GM18861 (cell line): ENCODE measurements at regions not wholly inside any gene's neighbourhood (a gene's known extent, or its start where the extent isn't known, plus 50 kb on each side); places are given as distances from the start of the nearest gene placed in this dataset.

Experiments used
- ATAC-seq: cut with Tn5 transposase; IDR thresholded peaks from one replicate; pipeline ENCODE4 v1.9.1; 2021; ENCODE audit not compliant: unreplicated experiment

- no peak for ATAC-seq
These were observed 493.3 kb downstream of the BRD1 start for GRCh38 chr22:49334449-49334789.

GRCh38 chr22:49333206-49333605 lies 494.5 kb downstream of the BRD1 start:
- ATAC-seq = no peak

DNA sequence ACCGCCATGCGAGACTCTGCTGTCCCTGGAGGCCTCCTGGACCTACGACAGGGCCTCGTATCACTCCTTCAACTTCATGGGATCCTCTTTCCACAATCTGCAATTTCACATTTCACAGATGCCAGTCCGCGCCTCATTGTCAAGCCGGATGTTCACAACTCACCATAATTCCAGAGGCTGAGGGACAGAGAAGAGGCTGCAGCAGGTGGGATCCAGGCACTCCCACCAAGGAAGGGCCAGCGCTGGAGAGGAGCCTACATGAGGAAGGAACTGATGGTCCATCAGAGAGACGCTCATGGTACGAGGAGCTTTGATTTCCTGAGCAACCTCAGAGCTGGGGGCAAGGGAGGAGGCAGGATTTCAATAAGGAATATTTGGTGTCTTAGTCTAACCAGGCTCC lies 495.0 kb downstream of the BRD1 start:
- ATAC-seq = no peak

GRCh38 chr22:49331878-49332277 lies 495.8 kb downstream of the BRD1 start:
- no peak for ATAC-seq

DNA sequence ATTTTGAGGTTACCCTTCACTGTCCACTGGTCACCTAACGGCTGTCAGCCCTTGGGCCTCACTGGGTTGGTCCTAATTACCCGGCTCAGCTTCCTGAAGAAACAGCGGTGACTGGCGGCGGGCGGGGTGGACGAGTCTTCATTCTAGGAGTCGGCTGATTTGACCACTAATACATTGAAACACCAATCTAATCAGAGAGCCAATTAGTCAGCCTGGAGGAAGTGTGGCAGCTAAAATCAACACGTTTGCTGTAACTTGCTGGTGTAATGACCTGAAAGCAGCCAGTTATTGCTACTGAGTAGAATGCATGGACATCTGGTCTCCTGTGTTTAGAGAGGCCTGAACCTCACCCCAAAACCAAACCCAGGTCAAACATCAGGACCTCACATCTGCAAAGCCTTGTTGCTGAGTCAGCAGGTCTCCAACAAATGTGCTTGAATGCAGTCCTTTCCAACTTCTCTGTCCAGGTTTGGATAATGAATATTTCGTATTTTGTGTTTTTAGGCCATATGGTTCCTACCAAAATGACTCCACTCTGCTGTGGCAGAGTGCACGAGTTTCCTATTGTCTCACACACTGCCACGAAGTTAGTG lies 496.4 kb downstream of the BRD1 start:
- ATAC-seq = no peak

- no peak for ATAC-seq
These were observed 497.1 kb downstream of the BRD1 start for GRCh38 chr22:49330421-49331222.

DNA sequence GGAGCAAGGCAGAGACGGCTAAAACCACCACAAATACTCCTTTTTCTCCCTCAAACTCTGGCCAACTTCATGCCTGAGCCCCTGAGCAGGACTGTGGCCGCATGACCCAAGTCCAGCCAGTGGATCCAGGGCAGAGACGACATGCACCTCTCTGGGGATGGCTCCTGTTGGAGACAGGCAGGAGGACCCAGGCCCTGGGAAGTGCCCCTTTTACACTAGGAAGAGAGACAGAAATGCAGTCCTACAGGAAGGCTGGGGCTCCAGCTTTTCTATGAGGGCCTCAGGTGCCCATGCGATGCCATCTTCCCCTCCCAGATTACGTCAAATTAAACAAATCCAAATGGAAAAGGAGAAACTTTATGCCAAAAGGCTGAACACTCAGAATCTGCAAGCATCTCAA lies 498.0 kb downstream of the BRD1 start:
- ATAC-seq = no peak

GRCh38 chr22:49328630-49329405 lies 498.9 kb downstream of the BRD1 start:
- no peak for ATAC-seq

GRCh38 chr22:49328118-49328475 lies 499.6 kb downstream of the BRD1 start:
- no peak for ATAC-seq

- no peak for ATAC-seq
These were observed 500.1 kb downstream of the BRD1 start for GRCh38 chr22:49327411-49328117.

- no peak for ATAC-seq
These were observed 501.1 kb downstream of the BRD1 start for GRCh38 chr22:49326558-49326957.

GRCh38 chr22:49325531-49326395 lies 501.9 kb downstream of the BRD1 start:
- ATAC-seq = no peak

DNA sequence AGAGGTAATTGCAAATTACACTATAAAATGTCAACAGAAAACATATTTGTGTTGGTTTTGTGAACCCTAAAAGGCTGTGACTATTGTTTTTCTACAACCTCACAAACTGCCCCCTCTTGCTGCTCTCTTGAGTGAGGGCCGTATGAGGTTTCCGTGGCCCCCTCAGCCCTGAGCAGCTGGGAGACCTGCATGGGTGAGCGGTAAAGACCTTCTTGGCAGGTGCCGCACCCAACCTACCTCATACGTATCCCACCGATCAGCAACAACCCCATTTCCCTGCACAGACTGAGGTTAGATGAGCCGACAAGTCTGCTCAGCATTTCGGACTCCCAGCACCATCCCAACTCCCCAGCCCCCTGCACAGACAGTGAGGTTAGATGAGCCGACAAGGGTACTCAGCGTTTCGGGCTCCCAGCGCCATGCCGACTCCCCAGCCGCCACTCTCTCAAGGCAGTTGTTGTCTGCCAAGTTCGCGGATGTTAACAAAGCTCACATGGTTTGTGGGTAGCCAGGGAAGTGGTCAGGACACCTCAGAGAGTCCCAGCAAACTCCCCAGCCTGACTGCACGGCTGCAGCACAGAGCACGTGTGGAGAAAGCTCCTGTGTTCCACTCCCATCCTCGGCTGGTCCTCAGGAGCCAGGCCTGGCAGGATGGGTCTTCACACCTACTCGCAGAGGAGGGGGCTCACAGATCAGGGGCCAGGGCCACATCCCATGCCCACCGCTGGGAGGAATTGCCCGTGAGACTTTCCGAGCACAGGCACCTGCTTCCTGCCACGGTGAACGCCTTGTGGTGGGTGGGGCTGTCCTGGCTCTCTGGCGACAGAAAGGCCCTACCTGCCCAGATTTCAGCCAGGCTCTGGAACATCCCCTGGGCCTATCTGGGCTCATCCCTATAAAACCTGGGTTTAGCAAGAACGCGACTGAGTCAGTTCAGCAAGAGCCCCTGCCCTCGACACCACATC lies 502.9 kb downstream of the BRD1 start:
- no peak for ATAC-seq

DNA sequence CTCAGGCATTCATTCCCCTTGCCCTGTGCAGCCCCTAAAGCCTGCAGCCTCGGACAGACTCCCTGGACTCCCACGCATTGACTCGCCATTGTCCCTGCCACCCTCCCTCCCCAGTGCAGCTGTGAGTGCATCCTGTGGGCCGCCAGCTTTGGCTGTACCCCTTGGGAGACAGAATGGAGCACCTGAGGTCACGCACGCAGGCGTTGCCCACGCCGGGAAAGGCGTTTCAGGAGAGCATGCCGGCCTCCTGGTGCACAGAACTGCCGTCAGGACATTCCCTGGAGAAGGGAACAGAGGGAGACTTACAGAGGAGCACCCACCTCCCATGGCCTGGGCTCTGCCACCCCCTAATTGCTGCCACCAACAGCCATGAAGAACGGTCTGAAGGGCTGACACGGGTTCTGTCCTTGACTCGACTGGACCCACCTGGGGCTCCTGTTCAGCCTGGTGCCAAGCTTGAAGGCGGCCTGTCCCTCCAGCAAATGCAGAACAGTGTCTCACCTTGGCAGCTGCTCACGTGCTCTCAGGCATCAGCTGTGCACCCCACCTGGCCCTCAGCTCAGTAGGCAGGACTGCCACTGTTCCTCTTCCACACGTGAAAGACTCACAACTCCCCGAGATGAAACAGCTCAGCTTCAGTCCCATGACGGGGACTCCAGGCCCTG lies 503.8 kb downstream of the BRD1 start:
- no peak for ATAC-seq

DNA sequence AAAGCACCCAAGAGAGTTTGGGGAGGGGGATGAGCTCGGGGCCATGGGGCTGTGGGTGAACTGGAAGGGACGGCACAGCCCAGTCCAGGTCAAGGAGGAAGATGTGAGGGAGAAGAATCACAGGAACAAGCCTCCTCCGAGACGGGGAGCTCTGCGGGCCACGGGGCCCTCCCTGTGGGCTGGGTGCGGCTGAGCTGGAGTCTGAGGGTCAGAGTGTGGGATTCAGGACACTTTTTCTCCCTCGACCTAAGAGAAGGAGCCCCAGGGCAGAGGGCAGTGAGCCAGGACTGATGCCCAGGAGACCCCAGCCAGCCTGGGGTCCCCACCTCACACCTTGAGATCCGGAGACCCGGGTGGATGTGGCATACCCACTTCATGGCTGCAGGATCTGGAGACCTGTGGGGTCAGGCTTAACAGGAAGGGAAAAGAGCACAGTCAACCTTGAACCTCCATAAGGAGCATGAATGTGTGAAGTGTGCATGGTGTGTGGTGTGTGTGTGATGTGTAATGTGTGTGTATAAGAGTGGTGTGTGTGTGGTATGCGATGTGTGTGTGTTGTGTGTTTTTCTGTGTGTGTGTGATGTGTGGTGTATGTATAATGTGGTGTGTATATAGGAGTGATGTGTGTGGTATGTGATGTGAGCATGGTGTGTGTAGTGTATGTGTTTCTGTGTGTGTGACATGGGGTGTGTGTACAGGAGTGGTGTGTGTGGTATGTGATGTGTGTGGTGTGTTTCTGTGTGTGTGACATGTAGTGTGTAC lies 504.6 kb downstream of the BRD1 start:
- no peak for ATAC-seq

DNA sequence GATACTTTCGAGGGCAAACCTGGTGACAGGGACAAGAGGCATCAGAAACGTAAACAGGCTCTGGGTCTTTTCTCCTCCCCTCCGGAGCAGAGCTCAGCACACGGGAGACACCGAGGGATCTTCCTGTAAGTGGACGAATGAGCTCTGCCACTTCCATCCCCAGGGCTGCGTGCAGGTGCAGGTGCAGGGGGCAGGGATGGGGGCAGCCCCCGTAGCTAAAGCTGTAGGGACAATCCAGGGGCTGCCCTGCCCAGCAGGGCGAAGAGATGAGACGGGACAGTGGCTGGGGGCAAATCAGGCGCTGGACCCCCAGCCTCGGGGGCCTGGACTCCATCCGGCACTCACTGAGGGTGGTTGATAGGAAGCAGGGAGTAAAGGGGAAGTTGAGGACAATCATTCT lies 505.4 kb downstream of the BRD1 start:
- no peak for ATAC-seq

DNA sequence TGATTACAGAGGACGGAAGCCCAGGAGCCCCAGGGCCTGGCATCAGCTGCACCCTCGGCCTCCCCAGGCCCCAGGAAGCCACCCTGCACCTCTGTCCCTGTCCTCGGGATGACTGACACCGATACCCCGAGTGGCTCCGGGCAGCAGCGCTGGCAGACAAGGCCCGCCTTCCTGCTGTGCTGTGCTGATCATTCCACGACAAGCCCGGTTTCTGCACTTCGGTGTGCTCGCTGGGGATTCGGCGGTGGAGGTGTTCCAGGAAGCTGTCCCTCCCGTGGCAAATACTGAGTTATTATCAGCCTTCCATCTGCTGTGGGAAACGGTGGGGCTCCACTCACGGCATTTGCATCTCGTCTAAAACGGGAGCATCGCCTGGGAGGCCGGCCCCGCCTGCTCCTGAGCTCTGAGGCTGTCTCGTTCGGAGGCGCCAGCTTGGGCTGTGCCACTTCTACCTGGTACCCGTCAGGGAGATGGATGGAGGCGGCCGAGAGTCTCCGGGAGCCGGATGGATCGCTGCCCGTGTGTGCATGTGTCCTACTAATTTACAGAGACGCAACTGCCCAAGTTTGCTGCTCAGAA lies 506.1 kb downstream of the BRD1 start:
- no peak for ATAC-seq
